Trophoblast cell (in vitro differentiated cells and primary cell): ENCODE measurements at regions not wholly inside any gene's neighbourhood (a gene's known extent, or its start where the extent isn't known, plus 50 kb on each side); places are given as distances from the start of the nearest gene placed in this dataset.

ENCODE experiments used
- DNase-seq, 2 donors: peaks; one replicate each; pipeline ENCODE4 v3.0.0-alpha.2; 2016
- H2AFZ ChIP-seq: 2 replicates; pipeline ENCODE4 v1.6.1; 2013; ENCODE audit warnings: low read length, moderate library complexity, mild to moderate bottlenecking; ENCODE audit not compliant: insufficient read depth, poor library complexity
- H2AK5ac ChIP-seq: 2 replicates; pipeline ENCODE4 v1.6.1; 2013; ENCODE audit warnings: mild to moderate bottlenecking, low read length
- H2BK120ac ChIP-seq: 2 replicates; pipeline ENCODE4 v1.6.1; 2013; ENCODE audit warnings: low read length, mild to moderate bottlenecking, moderate library complexity; ENCODE audit not compliant: insufficient read depth, poor library complexity
- H2BK12ac ChIP-seq: 2 replicates; pipeline ENCODE4 v1.6.1; 2013; ENCODE audit warnings: mild to moderate bottlenecking, low read length, moderate library complexity
- H2BK5ac ChIP-seq: 2 replicates; pipeline ENCODE4 v1.6.1; 2013; ENCODE audit warnings: low read length, low read depth, moderate library complexity, mild to moderate bottlenecking; ENCODE audit not compliant: poor library complexity
- H3K14ac ChIP-seq: 2 replicates; pipeline ENCODE4 v1.6.1; 2013; ENCODE audit warnings: mild to moderate bottlenecking, low read length
- H3K18ac ChIP-seq: 2 replicates; pipeline ENCODE4 v1.6.1; 2013; ENCODE audit warnings: mild to moderate bottlenecking, low read length
- H3K23ac ChIP-seq: 2 replicates; pipeline ENCODE4 v1.6.1; 2013; ENCODE audit warnings: low read length
- H3K27ac ChIP-seq: 2 replicates; pipeline ENCODE4 v1.5.1; 2013; ENCODE audit warnings: low read depth, mild to moderate bottlenecking, inconsistent platforms, low read length, moderate library complexity
- H3K27me3 ChIP-seq: 2 replicates; pipeline ENCODE4 v1.6.1; 2013; ENCODE audit warnings: inconsistent platforms, mild to moderate bottlenecking, low read length, moderate library complexity; ENCODE audit not compliant: insufficient read depth
- H3K36me3 ChIP-seq, 2 experiments: 1 replicate in 1 of 2; 2 replicates in 1 of 2; pipeline ENCODE4 v1.6.1; 2013; ENCODE audit warnings: low read length in 2 of 2, mild to moderate bottlenecking in 2 of 2, moderate library complexity in 1 of 2; ENCODE audit not compliant: insufficient read depth in 2 of 2, control insufficient read depth in 1 of 2
- H3K4ac ChIP-seq: 2 replicates; pipeline ENCODE4 v1.6.1; 2013; ENCODE audit warnings: low read depth, mild to moderate bottlenecking, low read length, moderate library complexity
- H3K4me1 ChIP-seq, 2 experiments: 1 replicate in 1 of 2; 2 replicates in 1 of 2; pipeline ENCODE4 v1.6.1; 2013; ENCODE audit warnings: low read length in 2 of 2, mild to moderate bottlenecking in 2 of 2, moderate library complexity in 1 of 2; ENCODE audit not compliant: insufficient read depth in 2 of 2, control insufficient read depth in 1 of 2
- H3K4me2 ChIP-seq: 2 replicates; pipeline ENCODE4 v1.6.1; 2013; ENCODE audit warnings: inconsistent platforms, mild to moderate bottlenecking, low read length, moderate library complexity
- H3K4me3 ChIP-seq: 2 replicates; pipeline ENCODE4 v1.5.1; 2013; ENCODE audit warnings: mild to moderate bottlenecking, low read depth, low read length, inconsistent platforms
- H3K79me1 ChIP-seq: one replicate; pipeline ENCODE4 v1.6.1; 2013; ENCODE audit warnings: low read length
- H3K79me2 ChIP-seq: 2 replicates; pipeline ENCODE4 v1.6.1; 2013; ENCODE audit warnings: low read length, mild to moderate bottlenecking; ENCODE audit not compliant: control insufficient read depth, insufficient read depth, poor library complexity
- H3K9ac ChIP-seq: 2 replicates; pipeline ENCODE4 v1.6.1; 2013; ENCODE audit warnings: mild to moderate bottlenecking, low read length
- H3K9me3 ChIP-seq: 2 replicates; pipeline ENCODE4 v1.6.1; 2013; ENCODE audit warnings: low read depth, mild to moderate bottlenecking, control low read depth, inconsistent platforms, low read length; ENCODE audit not compliant: insufficient read depth
- H4K12ac ChIP-seq: 2 replicates; pipeline ENCODE4 v1.6.1; 2013; ENCODE audit warnings: low read depth, mild to moderate bottlenecking, low read length, moderate library complexity
- H4K8ac ChIP-seq: 2 replicates; pipeline ENCODE4 v1.6.1; 2013; ENCODE audit warnings: low read depth, mild to moderate bottlenecking, low read length, moderate library complexity
- H4K91ac ChIP-seq: one replicate; pipeline ENCODE4 v1.6.1; 2013; ENCODE audit warnings: low read depth, mild to moderate bottlenecking, low read length, moderate library complexity
- WGBS: extraction: QIAGEN DNeasy Blood & Tissue Kit; methylation state at CpG from one replicate; pipeline ENCODE4 v1.1.7; 2013; ENCODE audit warnings: missing lambda C conversion rate; ENCODE audit not compliant: insufficient read length, insufficient coverage; ENCODE audit errors: extremely low coverage; 5-methylcytosine and 5-hydroxymethylcytosine counted together

- Histone ChIP-seq H4K91ac (no peak overlapping the region), H3K18ac (no peak overlapping the region), H3K27me3 (no peaks in the 10 kb centered on the region), H3K4ac (no peak overlapping the region), H3K27ac (no peak overlapping the region), H3K79me1 (no peaks in the 10 kb centered on the region), H3K9me3 (peaks cover 1% of the 10 kb centered on the region), H2AK5ac (no peak overlapping the region), H2AFZ (no peak overlapping the region), H2BK120ac (no peak overlapping the region), H3K14ac (no peak overlapping the region), H3K9ac (no peak overlapping the region), H3K36me3 (no peaks in the 10 kb centered on the region), H4K12ac (no peak overlapping the region), H2BK5ac (no peak overlapping the region), H3K79me2 (no peaks in the 10 kb centered on the region), H3K4me3 (no peak overlapping the region), H4K8ac (no peak overlapping the region), H2BK12ac (no peak overlapping the region), H3K4me2 (no peak overlapping the region), H3K4me1 (peaks cover 0 to under 1% of the 10 kb centered on the region in 2 experiments), H3K23ac (no peak overlapping the region)
- no peak for DNase-seq
- WGBS: no CpG with 5 or more reads among the region's 2 CpGs
Observed at GRCh38 chr14:94998110-94998509, 159.2 kb downstream of the DICER1 start.

GRCh38 chr14:94995551-94995950 lies 161.8 kb downstream of the DICER1 start:
- Histone ChIP-seq H3K9me3 (peaks cover 1% of the 10 kb centered on the region), H3K27me3 (no peaks in the 10 kb centered on the region), H2BK12ac (no peak overlapping the region), H3K4me2 (no peak overlapping the region), H2BK120ac (no peak overlapping the region), H3K36me3 (no peaks in the 10 kb centered on the region), H3K79me2 (no peaks in the 10 kb centered on the region), H4K91ac (no peak overlapping the region), H2AFZ (no peak overlapping the region), H3K9ac (no peak overlapping the region), H3K27ac (no peak overlapping the region), H4K12ac (no peak overlapping the region), H3K4me1 (no peaks in the 10 kb centered on the region), H3K14ac (no peak overlapping the region), H3K79me1 (no peaks in the 10 kb centered on the region), H3K4me3 (no peak overlapping the region), H2BK5ac (no peak overlapping the region), H3K18ac (no peak overlapping the region), H2AK5ac (no peak overlapping the region), H3K23ac (no peak overlapping the region), H3K4ac (no peak overlapping the region), H4K8ac (no peak overlapping the region)
- WGBS: no CpG with 5 or more reads among the region's 10 CpGs
- DNase-seq: no peak

- no peaks in the 10 kb centered on the region for H3K27me3 ChIP-seq
- H3K4ac ChIP-seq: no peak overlapping the region
- no peak overlapping the region for H3K9ac ChIP-seq
- H3K4me2 ChIP-seq: no peak overlapping the region
- peaks cover 1% of the 10 kb centered on the region for H3K9me3 ChIP-seq
- H3K4me3 ChIP-seq: no peak overlapping the region
- no CpG with 5 or more reads among the region's 1 CpG for WGBS
- no peaks in the 10 kb centered on the region for H3K79me1 ChIP-seq
- no peak overlapping the region for H3K14ac ChIP-seq
- no peak overlapping the region for H2BK120ac ChIP-seq
- H2AFZ ChIP-seq: no peak overlapping the region
- no peaks in the 10 kb centered on the region for H3K4me1 ChIP-seq
- no peak for DNase-seq
- no peak overlapping the region for H4K8ac ChIP-seq
- H3K27ac ChIP-seq: no peak overlapping the region
- no peak overlapping the region for H4K91ac ChIP-seq
- no peak overlapping the region for H2AK5ac ChIP-seq
- no peak overlapping the region for H2BK5ac ChIP-seq
- H3K23ac ChIP-seq: no peak overlapping the region
- no peak overlapping the region for H2BK12ac ChIP-seq
- no peak overlapping the region for H3K18ac ChIP-seq
- no peaks in the 10 kb centered on the region for H3K79me2 ChIP-seq
- H3K36me3 ChIP-seq: no peaks in the 10 kb centered on the region
- H4K12ac ChIP-seq: no peak overlapping the region
Observed at GRCh38 chr14:94994245-94994644, 163.1 kb downstream of the DICER1 start.

GRCh38 chr14:94992046-94992445 lies 165.3 kb downstream of the DICER1 start:
- Histone ChIP-seq H3K36me3 (no peaks in the 10 kb centered on the region), H3K79me1 (no peaks in the 10 kb centered on the region), H3K14ac (no peak overlapping the region), H3K4ac (no peak overlapping the region), H3K27ac (no peak overlapping the region), H3K9ac (no peak overlapping the region), H2BK5ac (no peak overlapping the region), H4K91ac (no peak overlapping the region), H2BK120ac (no peak overlapping the region), H2AK5ac (no peak overlapping the region), H3K4me1 (no peaks in the 10 kb centered on the region), H3K18ac (no peak overlapping the region), H3K4me3 (no peak overlapping the region), H4K12ac (no peak overlapping the region), H2AFZ (no peak overlapping the region), H2BK12ac (no peak overlapping the region), H4K8ac (no peak overlapping the region), H3K79me2 (no peaks in the 10 kb centered on the region), H3K4me2 (no peak overlapping the region), H3K9me3 (peaks cover 1% of the 10 kb centered on the region), H3K27me3 (no peaks in the 10 kb centered on the region), H3K23ac (no peak overlapping the region)
- DNase-seq: peak in 1 of 2 donors; percentile 32
